Occipital lobe (tissue), 1 donor: ENCODE measurements at regions not wholly inside any gene's neighbourhood (a gene's known extent, or its start where the extent isn't known, plus 50 kb on each side); places are given as distances from the start of the nearest gene placed in this dataset.

ENCODE experiments used
- DNase-seq: peaks from one replicate; lab custom pipeline; 2025; lab: John Stamatoyannopoulos, UW

GRCh38 chr6:91149956-91150705 is 563.3 kb upstream of the MAP3K7 start:
- DNase-seq, result no peak

GRCh38 chr6:91149246-91149955 is 562.5 kb upstream of the MAP3K7 start:
- no peak for DNase-seq

GRCh38 chr6:91144126-91144525 is 557.3 kb upstream of the MAP3K7 start:
- DNase-seq, result no peak

GRCh38 chr6:91142154-91142553 is 555.3 kb upstream of the MAP3K7 start:
- DNase-seq, result no peak

- no peak for DNase-seq
These were observed 554.5 kb upstream of the MAP3K7 start for GRCh38 chr6:91141346-91141745.

GRCh38 chr6:91140449-91140848 is 553.6 kb upstream of the MAP3K7 start:
- no peak for DNase-seq

GRCh38 chr6:91137286-91137685 is 550.4 kb upstream of the MAP3K7 start:
- no peak for DNase-seq

GRCh38 chr6:91135406-91136103 is 548.7 kb upstream of the MAP3K7 start:
- no peak for DNase-seq

GRCh38 chr6:91132461-91132860 is 545.6 kb upstream of the MAP3K7 start:
- no peak for DNase-seq

GRCh38 chr6:91130126-91130525 is 543.3 kb upstream of the MAP3K7 start:
- DNase-seq, result no peak

GRCh38 chr6:91127752-91128151 is 540.9 kb upstream of the MAP3K7 start:
- no peak for DNase-seq

- DNase-seq, result no peak
These were observed 540.0 kb upstream of the MAP3K7 start for GRCh38 chr6:91126876-91127275.

GRCh38 chr6:91117550-91117949 is 530.7 kb upstream of the MAP3K7 start:
- DNase-seq, result no peak

- no peak for DNase-seq
These were observed 527.3 kb upstream of the MAP3K7 start for GRCh38 chr6:91114123-91114708.

GRCh38 chr6:91106083-91106482 is 519.2 kb upstream of the MAP3K7 start:
- DNase-seq, result no peak

GRCh38 chr6:91105532-91105931 is 518.7 kb upstream of the MAP3K7 start:
- DNase-seq, result no peak

- no peak for DNase-seq
These were observed 512.6 kb upstream of the MAP3K7 start for GRCh38 chr6:91099479-91099878.

- no peak for DNase-seq
These were observed 511.1 kb upstream of the MAP3K7 start for GRCh38 chr6:91098006-91098405.

- DNase-seq, result peak; percentile 4
These were observed 510.5 kb upstream of the MAP3K7 start for GRCh38 chr6:91097364-91097763.

GRCh38 chr6:91094806-91095475 is 508.1 kb upstream of the MAP3K7 start:
- no peak for DNase-seq

GRCh38 chr6:91094341-91094740 is 507.5 kb upstream of the MAP3K7 start:
- DNase-seq, result no peak

- DNase-seq, result no peak
These were observed 502.1 kb upstream of the MAP3K7 start for GRCh38 chr6:91088976-91089375.
